ENCODE measurements at regions not wholly inside any gene's neighbourhood (a gene's known extent, or its start where the extent isn't known, plus 50 kb on each side); places are given as distances from the start of the nearest gene placed in this dataset.

GRCh38 chr3:159817126-159817525 lies 171.5 kb upstream of the IL12A start:
- Histone ChIP-seq H4K20me1 (ENCODE audit: control insufficient read depth, insufficient read depth, low read depth, low read length) (no peaks in the 10 kb centered on the region), H3K27me3 (ENCODE audit: control insufficient read depth, low read length) (peaks cover 3% of the 10 kb centered on the region; the same call in 1 of the 2 replicates), H3K9me3 (ENCODE audit: control insufficient read depth, insufficient read depth, low read length) (no peaks in the 10 kb centered on the region), H3K9me2 (replicated peaks; ENCODE audit: control insufficient read depth, low read length) (no peaks in the 10 kb centered on the region), H3K4me1 (ENCODE audit: control insufficient read depth, low read length) (no peaks in the 10 kb centered on the region), H3K79me2 (ENCODE audit: control insufficient read depth, low read length) (no peaks in the 10 kb centered on the region), H3K4me2 (ENCODE audit: low read length) (no peak overlapping the region), H3K36me3 (ENCODE audit: control insufficient read depth, low read length) (no peaks in the 10 kb centered on the region), H3F3A (ENCODE audit: control insufficient read depth, insufficient read depth) (no peaks in the 10 kb centered on the region), H3K4me3 (ENCODE audit: low read length) (no peak overlapping the region), H3K27ac (ENCODE audit: low read depth, low read length) (no peak overlapping the region)
- no peak for TF ChIP-seq CTCF (IDR thresholded peaks at IDR 0.05; ENCODE audit: low read depth, low read length, poor library complexity, severe bottlenecking)
- no peak for TF ChIP-seq EZH2phosphoT487 (IDR thresholded peaks at IDR 0.05; ENCODE audit: borderline replicate concordance, low read length)

GRCh38 chr3:159817571-159817970 lies 171.1 kb upstream of the IL12A start:
- H3K4me3 ChIP-seq (ENCODE audit: low read length), result no peak overlapping the region
- H3K27me3 ChIP-seq (ENCODE audit: control insufficient read depth, low read length), result peaks cover 3% of the 10 kb centered on the region; the same call in 1 of the 2 replicates
- H3K4me2 ChIP-seq (ENCODE audit: low read length), result no peak overlapping the region
- no peaks in the 10 kb centered on the region for H4K20me1 ChIP-seq (ENCODE audit: control insufficient read depth, insufficient read depth, low read depth, low read length)
- TF ChIP-seq CTCF (IDR thresholded peaks at IDR 0.05; ENCODE audit: low read depth, low read length, poor library complexity, severe bottlenecking) (no peak), EZH2phosphoT487 (IDR thresholded peaks at IDR 0.05; ENCODE audit: borderline replicate concordance, low read length) (no peak)
- no peaks in the 10 kb centered on the region for H3K36me3 ChIP-seq (ENCODE audit: control insufficient read depth, low read length)
- no peaks in the 10 kb centered on the region for H3K9me2 ChIP-seq (replicated peaks; ENCODE audit: control insufficient read depth, low read length)
- no peak overlapping the region for H3K27ac ChIP-seq (ENCODE audit: low read depth, low read length)
- H3K9me3 ChIP-seq (ENCODE audit: control insufficient read depth, insufficient read depth, low read length), result no peaks in the 10 kb centered on the region
- H3K79me2 ChIP-seq (ENCODE audit: control insufficient read depth, low read length), result no peaks in the 10 kb centered on the region
- no peaks in the 10 kb centered on the region for H3F3A ChIP-seq (ENCODE audit: control insufficient read depth, insufficient read depth)
- no peaks in the 10 kb centered on the region for H3K4me1 ChIP-seq (ENCODE audit: control insufficient read depth, low read length)

GRCh38 chr3:159818399-159818798 lies 170.2 kb upstream of the IL12A start:
- Histone ChIP-seq H3K9me2 (replicated peaks; ENCODE audit: control insufficient read depth, low read length) (no peaks in the 10 kb centered on the region), H3K27me3 (ENCODE audit: control insufficient read depth, low read length) (peaks cover 3% of the 10 kb centered on the region; the same call in 1 of the 2 replicates), H3K27ac (ENCODE audit: low read depth, low read length) (no peak overlapping the region), H3K4me3 (ENCODE audit: low read length) (no peak overlapping the region), H4K20me1 (ENCODE audit: control insufficient read depth, insufficient read depth, low read depth, low read length) (no peaks in the 10 kb centered on the region), H3K36me3 (ENCODE audit: control insufficient read depth, low read length) (no peaks in the 10 kb centered on the region), H3K9me3 (ENCODE audit: control insufficient read depth, insufficient read depth, low read length) (no peaks in the 10 kb centered on the region), H3K4me1 (ENCODE audit: control insufficient read depth, low read length) (no peaks in the 10 kb centered on the region), H3K79me2 (ENCODE audit: control insufficient read depth, low read length) (no peaks in the 10 kb centered on the region), H3F3A (ENCODE audit: control insufficient read depth, insufficient read depth) (no peaks in the 10 kb centered on the region), H3K4me2 (ENCODE audit: low read length) (no peak overlapping the region)
- TF ChIP-seq CTCF (IDR thresholded peaks at IDR 0.05; ENCODE audit: low read depth, low read length, poor library complexity, severe bottlenecking), result no peak

Data from DOHH2 (cell line).